Nephron progenitor cell (in vitro differentiated cells): ENCODE measurements at regions not wholly inside any gene's neighbourhood (a gene's known extent, or its start where the extent isn't known, plus 50 kb on each side); places are given as distances from the start of the nearest gene placed in this dataset.
"Not testable (repeated sequence)": the region's sequence is repeated elsewhere in the genome, so short reads cannot be mapped to it uniquely, and the experiment has no call there.

Source experiments
- DNase-seq: peaks from one replicate; pipeline ENCODE4 v3.0.0; 2021
- H3K27ac Mint-ChIP-seq: 2 replicates; pipeline ENCODE4 v1.8.0; 2021; ENCODE audit warnings: mild to moderate bottlenecking, moderate library complexity, mixed read lengths
- H3K27me3 Mint-ChIP-seq: 2 replicates; pipeline ENCODE4 v1.8.0; 2021; ENCODE audit warnings: mild to moderate bottlenecking, low read depth, mixed read lengths; ENCODE audit not compliant: poor library complexity
- H3K36me3 Mint-ChIP-seq: 2 replicates; pipeline ENCODE4 v1.8.0; 2021; ENCODE audit warnings: low read depth, mixed read lengths
- H3K4me1 Mint-ChIP-seq: 2 replicates; pipeline ENCODE4 v1.8.0; 2021; ENCODE audit warnings: mixed read lengths
- H3K4me3 Mint-ChIP-seq: 2 replicates; pipeline ENCODE4 v1.8.0; 2021; ENCODE audit warnings: mild to moderate bottlenecking, moderate library complexity, mixed read lengths
- H3K9me3 Mint-ChIP-seq: 2 replicates; pipeline ENCODE4 v1.8.0; 2021; ENCODE audit warnings: mild to moderate bottlenecking, moderate library complexity, mixed read lengths
- TF ChIP-seq, protein P1 (sequence below): fragments of 200-600 bp; sonication (generic); IDR thresholded peaks from 2 replicates; pipeline ENCODE4 v1.5.0; 2021; ENCODE audit warnings: antibody characterized with exemption

DNA sequence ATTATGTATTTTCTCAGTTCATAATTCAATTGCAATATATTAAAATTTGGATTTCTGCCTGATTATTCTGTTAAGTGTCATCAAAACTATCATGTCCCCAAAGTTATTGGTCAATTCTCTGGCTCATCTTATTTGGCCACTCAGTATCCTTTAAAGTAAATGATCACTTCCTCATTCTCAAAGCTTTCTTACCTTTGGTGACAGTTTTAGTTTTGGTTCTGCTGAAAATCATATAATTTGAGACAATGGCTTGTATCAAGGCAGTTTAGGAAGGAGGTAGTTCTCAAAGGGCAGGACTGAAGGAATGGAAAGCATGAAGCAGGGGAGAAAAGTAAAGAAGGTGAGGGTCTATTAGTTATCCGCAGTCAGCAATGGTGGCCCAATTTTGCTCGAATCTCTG, 1832.1 kb downstream of the ARAP2 start:
- TF ChIP-seq, protein P1, sequence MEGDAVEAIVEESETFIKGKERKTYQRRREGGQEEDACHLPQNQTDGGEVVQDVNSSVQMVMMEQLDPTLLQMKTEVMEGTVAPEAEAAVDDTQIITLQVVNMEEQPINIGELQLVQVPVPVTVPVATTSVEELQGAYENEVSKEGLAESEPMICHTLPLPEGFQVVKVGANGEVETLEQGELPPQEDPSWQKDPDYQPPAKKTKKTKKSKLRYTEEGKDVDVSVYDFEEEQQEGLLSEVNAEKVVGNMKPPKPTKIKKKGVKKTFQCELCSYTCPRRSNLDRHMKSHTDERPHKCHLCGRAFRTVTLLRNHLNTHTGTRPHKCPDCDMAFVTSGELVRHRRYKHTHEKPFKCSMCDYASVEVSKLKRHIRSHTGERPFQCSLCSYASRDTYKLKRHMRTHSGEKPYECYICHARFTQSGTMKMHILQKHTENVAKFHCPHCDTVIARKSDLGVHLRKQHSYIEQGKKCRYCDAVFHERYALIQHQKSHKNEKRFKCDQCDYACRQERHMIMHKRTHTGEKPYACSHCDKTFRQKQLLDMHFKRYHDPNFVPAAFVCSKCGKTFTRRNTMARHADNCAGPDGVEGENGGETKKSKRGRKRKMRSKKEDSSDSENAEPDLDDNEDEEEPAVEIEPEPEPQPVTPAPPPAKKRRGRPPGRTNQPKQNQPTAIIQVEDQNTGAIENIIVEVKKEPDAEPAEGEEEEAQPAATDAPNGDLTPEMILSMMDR, result no peak
- H3K4me1 Mint-ChIP-seq, result no peaks in the 10 kb centered on the region
- no peak overlapping the region for H3K27ac Mint-ChIP-seq
- H3K36me3 Mint-ChIP-seq, result no peaks in the 10 kb centered on the region
- H3K4me3 Mint-ChIP-seq, result no peak overlapping the region
- H3K27me3 Mint-ChIP-seq, result no peaks in the 10 kb centered on the region
- no peak for DNase-seq
- H3K9me3 Mint-ChIP-seq, result peaks cover 15% of the 10 kb centered on the region

DNA sequence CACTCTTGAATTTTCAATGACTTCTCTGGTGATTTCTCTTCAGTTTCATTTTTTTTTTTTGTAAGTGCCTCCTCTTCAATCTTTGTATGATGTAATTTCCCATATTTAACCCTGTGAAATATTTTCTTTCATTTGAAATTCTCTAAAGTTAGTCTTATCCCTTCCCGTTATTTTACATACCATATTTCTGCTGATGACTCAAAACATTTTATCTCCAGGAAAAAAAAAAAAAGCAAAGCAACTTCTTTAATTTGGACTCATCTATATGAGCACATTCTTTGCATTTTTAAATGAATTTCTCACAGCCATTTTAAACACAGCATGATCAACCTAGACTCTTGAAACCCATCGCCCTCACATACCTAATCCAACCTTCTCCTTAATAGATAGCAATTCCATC, 1831.4 kb downstream of the ARAP2 start:
- Mint-ChIP-seq H3K27me3 (no peaks in the 10 kb centered on the region), H3K36me3 (no peaks in the 10 kb centered on the region), H3K27ac (no peak overlapping the region), H3K9me3 (peaks cover 15% of the 10 kb centered on the region), H3K4me1 (no peaks in the 10 kb centered on the region), H3K4me3 (no peak overlapping the region)
- DNase-seq, result no peak
- TF ChIP-seq, protein P1, result no peak

DNA sequence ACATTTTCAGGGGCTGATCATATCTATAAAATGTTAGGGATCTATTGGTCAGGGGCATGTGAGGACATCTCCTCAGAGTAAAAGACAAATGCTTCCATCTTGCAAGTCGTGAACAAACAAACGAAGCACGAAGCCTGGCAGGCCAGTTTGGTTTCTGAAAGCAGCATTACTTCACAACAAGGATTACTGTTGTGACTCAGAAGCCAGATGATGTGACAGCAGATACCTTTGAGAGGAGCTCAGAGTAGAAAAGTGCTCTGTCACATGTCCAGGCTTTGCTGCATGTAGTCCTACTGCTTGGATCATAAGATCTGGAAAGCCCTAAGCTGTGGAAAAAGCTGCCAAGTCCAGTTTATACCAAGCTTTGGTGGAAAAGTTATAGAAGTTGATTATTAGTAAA, 1827.2 kb downstream of the ARAP2 start:
- no peak for DNase-seq
- Mint-ChIP-seq H3K27me3 (no peaks in the 10 kb centered on the region), H3K4me1 (no peaks in the 10 kb centered on the region), H3K4me3 (no peak overlapping the region), H3K9me3 (peaks cover 6% of the 10 kb centered on the region), H3K27ac (no peak overlapping the region), H3K36me3 (no peaks in the 10 kb centered on the region)
- TF ChIP-seq, protein P1, result no peak

DNA sequence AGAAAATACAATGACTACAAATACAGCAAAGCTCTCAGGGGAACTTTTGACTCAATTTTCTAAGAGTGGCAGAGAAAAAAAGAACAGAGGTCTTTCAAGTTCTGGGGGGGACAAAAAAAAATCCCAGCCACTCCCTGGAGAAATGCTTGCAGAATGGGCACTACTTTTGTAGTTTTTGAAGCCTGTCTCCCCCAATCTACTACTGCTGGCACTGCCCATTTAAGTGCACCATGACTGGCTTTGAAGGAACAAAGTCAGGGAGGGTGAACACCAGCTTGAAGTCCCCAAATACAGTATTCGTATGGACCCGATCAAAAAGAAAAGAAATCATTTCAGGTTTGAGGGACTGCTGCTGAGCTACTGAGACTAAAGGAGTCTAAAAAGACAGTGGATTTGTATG, 1824.4 kb downstream of the ARAP2 start:
- no peaks in the 10 kb centered on the region for H3K36me3 Mint-ChIP-seq
- DNase-seq, result no peak
- H3K9me3 Mint-ChIP-seq, result no peaks in the 10 kb centered on the region
- no peaks in the 10 kb centered on the region for H3K4me1 Mint-ChIP-seq
- H3K4me3 Mint-ChIP-seq, result no peak overlapping the region
- TF ChIP-seq, protein P1, result no peak
- H3K27ac Mint-ChIP-seq, result no peak overlapping the region
- no peaks in the 10 kb centered on the region for H3K27me3 Mint-ChIP-seq

DNA sequence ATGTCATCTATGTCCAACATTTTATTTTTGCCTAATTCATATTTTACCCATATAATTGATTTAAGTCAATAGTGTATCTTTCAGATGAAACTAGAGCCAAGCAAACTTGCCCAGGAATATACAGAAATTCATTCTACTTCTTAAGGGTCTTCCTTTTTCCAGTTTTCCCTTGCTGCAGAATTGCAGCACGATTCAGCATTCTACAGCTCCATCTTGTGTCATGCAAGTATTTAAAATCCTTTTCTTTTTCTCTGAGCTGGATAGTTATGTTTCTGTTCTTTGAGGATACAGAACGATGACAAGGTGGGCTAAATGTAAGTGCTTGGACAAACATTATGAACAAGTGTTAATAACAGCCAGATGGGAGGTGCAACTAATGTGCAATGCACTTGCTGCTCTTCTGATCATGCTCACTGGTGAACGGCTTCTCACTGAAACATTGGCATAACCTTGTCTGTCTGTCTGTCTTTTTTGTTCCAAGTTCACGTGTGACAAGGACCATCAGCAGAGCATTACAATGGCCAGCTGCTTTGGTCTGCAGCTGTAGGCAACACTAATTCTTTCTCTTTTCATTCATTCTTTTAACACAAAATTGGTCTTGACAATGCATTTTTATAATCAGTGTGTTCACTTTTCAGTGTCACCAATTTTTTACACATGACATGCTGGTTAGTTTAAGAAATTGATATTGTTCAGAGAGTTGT, 1821.7 kb downstream of the ARAP2 start:
- no peak for DNase-seq
- Mint-ChIP-seq H3K4me1 (no peaks in the 10 kb centered on the region), H3K27ac (no peak overlapping the region), H3K36me3 (no peaks in the 10 kb centered on the region), H3K9me3 (no peaks in the 10 kb centered on the region), H3K27me3 (no peaks in the 10 kb centered on the region), H3K4me3 (no peak overlapping the region)
- TF ChIP-seq, protein P1, result no peak

DNA sequence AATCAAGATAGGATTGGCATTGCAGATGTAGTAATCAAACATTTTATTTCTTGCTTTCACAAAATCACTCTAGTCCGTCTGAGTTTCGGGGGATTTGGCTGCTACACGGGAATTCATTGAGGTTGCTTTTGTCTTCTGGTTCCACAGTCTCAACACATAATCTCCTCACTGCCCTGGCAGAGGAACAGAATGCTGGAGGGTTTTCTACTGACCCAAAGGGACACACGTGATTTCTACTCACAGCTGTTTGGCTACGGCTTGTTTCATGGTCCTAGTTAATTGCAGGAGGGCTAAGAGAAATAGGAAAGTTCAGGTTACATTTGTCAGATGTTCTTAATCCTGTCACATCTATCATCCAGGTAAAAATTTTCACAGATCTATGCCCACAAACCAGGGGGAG, 1811.6 kb downstream of the ARAP2 start:
- DNase-seq, result no peak
- Mint-ChIP-seq H3K9me3 (no peaks in the 10 kb centered on the region), H3K27ac (no peak overlapping the region), H3K36me3 (no peaks in the 10 kb centered on the region), H3K4me3 (no peak overlapping the region), H3K27me3 (peaks cover 4% of the 10 kb centered on the region), H3K4me1 (no peaks in the 10 kb centered on the region)
- TF ChIP-seq, protein P1, result no peak

DNA sequence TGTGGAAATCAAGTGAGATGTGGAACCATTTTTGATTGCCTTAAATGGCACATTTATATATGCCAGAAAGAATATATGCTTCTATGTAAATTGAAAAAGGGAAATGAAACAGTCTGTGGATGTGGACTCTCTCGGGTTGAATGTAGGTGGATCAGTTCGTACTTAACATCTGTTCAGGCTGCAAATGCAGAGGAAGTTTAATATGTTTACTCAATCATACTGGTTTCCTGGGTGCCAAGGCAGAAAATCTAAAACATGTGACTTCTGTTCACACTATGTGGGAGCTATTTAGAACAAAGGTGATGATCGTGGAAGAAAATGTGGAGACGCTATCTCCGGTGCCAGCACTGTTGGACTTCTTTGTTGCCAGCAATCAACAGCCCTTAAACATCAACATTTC, 1809.9 kb downstream of the ARAP2 start:
- not testable (repeated sequence) for H3K36me3 Mint-ChIP-seq, H3K4me3 Mint-ChIP-seq, H3K27ac Mint-ChIP-seq, H3K4me1 Mint-ChIP-seq, H3K9me3 Mint-ChIP-seq, H3K27me3 Mint-ChIP-seq, DNase-seq
